Psoas muscle (tissue), 7 donors: ENCODE measurements at regions not wholly inside any gene's neighbourhood (a gene's known extent, or its start where the extent isn't known, plus 50 kb on each side); places are given as distances from the start of the nearest gene placed in this dataset.

Source experiments
- ATAC-seq, 4 donors: fragments of 200-7000 bp; cut with Tn5 transposase; one replicate each; pipeline ENCODE4 v1.9.1; 2020; ENCODE audit warnings: moderate library complexity in 3 of 4, mild to moderate bottlenecking in 2 of 4
- DNase-seq, 2 donors: peaks; one replicate each; pipeline ENCODE4 v3.0.0-alpha.2; 2020
- H3K27ac ChIP-seq: fragments of 200-600 bp; one replicate; pipeline ENCODE4 v1.8.0; 2022
- H3K27me3 ChIP-seq, 3 donors: fragments of 200-600 bp in 1 of 3; one replicate each; pipeline versions ENCODE4 v1.6.1 to v1.8.0; 2013 to 2022; ENCODE audit warnings: low read length in 2 of 3, mild to moderate bottlenecking in 2 of 3, moderate library complexity in 1 of 3; ENCODE audit not compliant: insufficient read depth in 3 of 3
- H3K36me3 ChIP-seq, 2 donors: fragments of 200-600 bp in 1 of 2; one replicate each; pipeline versions ENCODE4 v1.6.1 to v1.8.0; 2013 to 2022; ENCODE audit warnings: low read depth in 1 of 2, mild to moderate bottlenecking in 1 of 2, moderate library complexity in 1 of 2; ENCODE audit not compliant: insufficient read depth in 1 of 2
- H3K4me1 ChIP-seq: fragments of 200-600 bp; one replicate; pipeline ENCODE4 v1.8.0; 2022
- H3K4me3 ChIP-seq: fragments of 200-600 bp; one replicate; pipeline ENCODE4 v1.8.0; 2022; ENCODE audit warnings: mild to moderate bottlenecking
- H3K9me3 ChIP-seq: fragments of 200-600 bp; one replicate; pipeline ENCODE4 v1.8.0; 2022
- WGBS, 3 donors: extraction: QIAGEN DNeasy Blood & Tissue Kit; methylation state at CpG; one replicate each; pipeline versions ENCODE4 v1.1.6 to v1.1.7; 2013; 5-methylcytosine and 5-hydroxymethylcytosine counted together
- intact Hi-C, 2 donors: fragments of 100-400 bp; cut with DNase I; formaldehyde crosslinking; loops; one replicate each; pipeline versions ENCODE4 v1.11.0 to v1.14.2; 2022
- TF ChIP-seq, protein P1 (sequence below): fragments of 200-600 bp; IDR thresholded peaks from one replicate; pipeline ENCODE4 v1.8.0; 2022; ENCODE audit warnings: antibody characterized with exemption
- donor health status: healthy with polysubstance abuse.
- donor health status: DM: no; HTN: no; CAD: no; lungs with moderate emphysema.
- donor health status: Bipolar disorder and iron deficiency.
- donor health status: healthy.
- donor health status: DM: yes; HTN: yes; CAD: no.
- donor health status: DM: no; HTN: no; CAD: no.
- donor health status: DM: yes; HTN: yes; CAD: no.

DNA sequence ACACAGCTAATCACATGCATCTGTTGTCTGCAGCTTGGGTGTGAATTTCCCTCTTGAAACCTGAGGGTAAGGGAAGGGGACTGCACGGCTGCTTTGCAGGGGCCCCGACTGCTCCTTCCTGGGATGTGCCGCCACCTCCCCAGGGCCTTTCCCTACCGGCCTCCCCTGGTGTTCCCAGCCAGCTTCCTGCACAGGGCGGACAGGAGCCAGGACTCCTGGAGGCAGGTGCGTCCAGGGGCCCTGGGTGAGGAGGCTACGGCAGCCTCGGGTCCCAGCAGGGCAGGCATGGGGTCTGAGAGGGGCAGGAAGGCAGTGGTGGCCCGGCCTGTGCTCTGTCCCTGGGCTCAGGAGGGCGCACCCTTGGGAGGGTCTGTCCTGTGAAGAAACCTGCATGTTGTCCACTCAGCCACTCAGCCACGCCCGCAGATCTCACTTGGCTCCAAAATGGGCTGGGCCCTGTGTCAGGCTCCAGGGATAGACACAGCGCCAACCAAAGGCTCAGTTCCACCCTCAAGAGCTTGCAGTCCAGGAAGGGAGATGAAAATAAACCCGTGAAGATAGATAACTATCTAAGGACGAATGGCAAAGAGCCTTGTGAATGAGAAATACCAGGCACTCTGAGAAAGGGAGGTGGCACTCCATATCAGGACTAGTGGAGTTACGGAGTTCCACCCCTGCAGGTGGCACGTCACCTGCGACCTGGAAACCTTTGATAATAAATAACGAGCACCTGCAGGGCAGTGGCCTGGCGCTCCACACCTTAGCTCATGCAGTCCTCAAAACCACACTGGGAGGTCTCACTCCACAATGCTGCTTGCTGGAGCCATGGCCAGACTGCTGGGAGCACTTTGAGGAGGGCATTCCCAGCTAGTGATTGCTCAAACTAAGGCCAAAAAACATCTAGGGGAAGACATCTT is 427.4 kb downstream of the AACS start:
- Histone ChIP-seq H3K36me3 (no peaks in the 10 kb centered on the region), H3K9me3 (no peaks in the 10 kb centered on the region), H3K27me3 (no peaks in the 10 kb centered on the region), H3K27ac (no peak overlapping the region), H3K4me3 (no peak overlapping the region), H3K4me1 (no peaks in the 10 kb centered on the region)
- intact Hi-C loops = no loop called here
- WGBS, 3 donors = 80 to 84% (median 82%) methylated on average over 20 of the region's 20 CpGs
- no peak for ATAC-seq
- no peak for DNase-seq
- TF ChIP-seq, protein P1, sequence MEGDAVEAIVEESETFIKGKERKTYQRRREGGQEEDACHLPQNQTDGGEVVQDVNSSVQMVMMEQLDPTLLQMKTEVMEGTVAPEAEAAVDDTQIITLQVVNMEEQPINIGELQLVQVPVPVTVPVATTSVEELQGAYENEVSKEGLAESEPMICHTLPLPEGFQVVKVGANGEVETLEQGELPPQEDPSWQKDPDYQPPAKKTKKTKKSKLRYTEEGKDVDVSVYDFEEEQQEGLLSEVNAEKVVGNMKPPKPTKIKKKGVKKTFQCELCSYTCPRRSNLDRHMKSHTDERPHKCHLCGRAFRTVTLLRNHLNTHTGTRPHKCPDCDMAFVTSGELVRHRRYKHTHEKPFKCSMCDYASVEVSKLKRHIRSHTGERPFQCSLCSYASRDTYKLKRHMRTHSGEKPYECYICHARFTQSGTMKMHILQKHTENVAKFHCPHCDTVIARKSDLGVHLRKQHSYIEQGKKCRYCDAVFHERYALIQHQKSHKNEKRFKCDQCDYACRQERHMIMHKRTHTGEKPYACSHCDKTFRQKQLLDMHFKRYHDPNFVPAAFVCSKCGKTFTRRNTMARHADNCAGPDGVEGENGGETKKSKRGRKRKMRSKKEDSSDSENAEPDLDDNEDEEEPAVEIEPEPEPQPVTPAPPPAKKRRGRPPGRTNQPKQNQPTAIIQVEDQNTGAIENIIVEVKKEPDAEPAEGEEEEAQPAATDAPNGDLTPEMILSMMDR = no peak

DNA sequence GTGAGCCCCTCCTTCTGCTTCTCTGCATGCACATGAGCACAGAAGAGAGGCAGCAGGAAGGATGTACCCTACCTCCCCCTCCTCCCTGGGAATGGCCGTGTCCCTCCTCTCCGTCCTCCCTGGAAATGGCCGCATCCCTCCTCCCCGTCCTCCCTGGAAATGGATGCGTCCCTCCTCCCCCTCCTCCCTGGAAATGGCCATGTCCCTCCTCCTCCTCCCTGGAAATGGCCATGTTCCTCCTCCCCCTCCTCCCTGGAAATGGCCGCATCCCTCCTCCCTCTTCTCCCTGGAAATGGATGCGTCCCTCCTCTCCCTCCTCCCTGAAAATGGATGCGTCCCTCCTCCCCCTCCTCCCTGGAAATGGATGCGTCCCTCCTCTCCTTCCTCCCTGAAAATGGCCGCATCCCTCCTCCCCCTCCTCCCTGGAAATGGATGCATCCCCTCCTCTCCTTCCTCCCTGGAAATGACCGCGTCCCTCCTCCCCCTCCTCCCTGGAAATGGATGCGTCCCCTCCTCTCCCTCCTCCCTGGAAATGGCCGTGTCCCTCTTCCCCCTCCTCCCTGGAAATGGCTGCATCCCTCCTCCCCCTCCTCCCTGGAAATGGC is 428.6 kb downstream of the AACS start:
- Histone ChIP-seq H3K9me3 (no peaks in the 10 kb centered on the region), H3K36me3 (no peaks in the 10 kb centered on the region), H3K4me3 (no peak overlapping the region), H3K4me1 (no peaks in the 10 kb centered on the region), H3K27ac (no peak overlapping the region), H3K27me3 (no peaks in the 10 kb centered on the region)
- DNase-seq (no peak), ATAC-seq (no peak)
- intact Hi-C loops = no loop called here
- WGBS, 3 donors = 86 to 90% (median 86%) methylated on average over 14 of the region's 14 CpGs
- TF ChIP-seq, protein P1 = no peak

DNA sequence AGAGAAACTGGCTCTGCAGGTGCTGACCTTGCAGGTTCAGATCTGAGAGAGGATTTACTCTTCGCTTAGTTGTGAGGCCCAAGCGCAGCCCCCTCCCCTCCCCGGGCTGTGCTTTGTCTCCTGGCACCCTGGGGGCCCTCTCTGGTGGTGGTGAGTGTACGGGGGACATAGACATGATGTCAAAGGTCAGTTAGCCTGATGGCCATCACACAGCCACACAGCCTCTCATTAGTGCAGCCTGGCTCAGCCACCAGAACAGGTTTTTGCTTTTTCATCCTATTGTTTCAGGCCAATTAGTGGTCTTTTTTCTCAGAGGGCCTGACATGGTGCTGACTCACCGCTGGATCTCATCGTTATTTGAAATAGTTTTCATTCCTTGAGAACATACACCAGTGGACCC is 437.9 kb downstream of the AACS start:
- Histone ChIP-seq H3K4me1 (no peaks in the 10 kb centered on the region), H3K4me3 (no peak overlapping the region), H3K36me3 (no peaks in the 10 kb centered on the region), H3K9me3 (no peaks in the 10 kb centered on the region), H3K27me3 (no peaks in the 10 kb centered on the region), H3K27ac (no peak overlapping the region)
- ATAC-seq (no peak), DNase-seq (no peak)
- 58 to 70% (median 60%) methylated on average over 6 of the region's 6 CpGs for WGBS, 3 donors
- intact Hi-C loops = no loop called here
- TF ChIP-seq, protein P1 = no peak

DNA sequence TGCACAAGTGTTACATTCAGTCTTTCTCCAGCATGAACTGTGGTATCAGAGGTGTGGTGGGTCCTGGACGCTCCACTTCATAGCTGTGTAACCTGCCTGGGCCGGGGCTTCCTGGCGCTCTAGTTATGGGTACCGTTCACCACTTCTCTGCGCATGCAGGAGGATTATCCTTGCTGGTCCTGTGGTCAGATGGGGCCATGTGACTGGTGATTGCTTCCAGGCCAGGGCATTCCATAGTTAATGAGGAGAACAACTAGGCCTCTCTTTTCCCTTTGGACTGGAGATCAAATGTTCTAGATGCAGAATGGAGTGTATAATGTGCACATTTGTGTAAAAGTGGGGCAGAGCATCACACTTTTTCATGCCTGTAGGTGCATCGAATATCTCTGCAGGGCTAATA is 444.0 kb downstream of the AACS start:
- no peaks in the 10 kb centered on the region for H3K4me1 ChIP-seq
- no peak overlapping the region for H3K4me3 ChIP-seq
- DNase-seq = no peak
- intact Hi-C loops = no loop called here
- TF ChIP-seq, protein P1 = no peak
- no peak overlapping the region for H3K27ac ChIP-seq
- no peaks in the 10 kb centered on the region for H3K9me3 ChIP-seq
- no peaks in the 10 kb centered on the region for H3K27me3 ChIP-seq
- H3K36me3 ChIP-seq = no peaks in the 10 kb centered on the region
- 79 to 83% (median 80%) methylated on average over 6 of the region's 6 CpGs for WGBS, 3 donors
- ATAC-seq = no peak
